ENCODE measurements at regions not wholly inside any gene's neighbourhood (a gene's known extent, or its start where the extent isn't known, plus 50 kb on each side); places are given as distances from the start of the nearest gene placed in this dataset.

- no peak for TF ChIP-seq CTCF (IDR thresholded peaks at IDR 0.05)
- no peak overlapping the region for H3K4me3 ChIP-seq
These were observed 1369.1 kb upstream of the ADGRL4 start for GRCh38 chr1:80375662-80376061.

GRCh38 chr1:80375109-80375508 is 1368.6 kb upstream of the ADGRL4 start:
- TF ChIP-seq CTCF (IDR thresholded peaks at IDR 0.05), result no peak
- Histone ChIP-seq H3K4me1 (no peaks in the 10 kb centered on the region), H3K9me3 (no peaks in the 10 kb centered on the region), H3K27ac (no peak overlapping the region), H3K4me3 (no peak overlapping the region), H3K27me3 (no peaks in the 10 kb centered on the region), H3K36me3 (no peaks in the 10 kb centered on the region)
- DNase-seq (ENCODE audit: low spot score), result no peak

More at GRCh38 chr1:80375662-80376061, 1369.1 kb upstream of the ADGRL4 start:
- Histone ChIP-seq H3K27ac (no peak overlapping the region), H3K4me1 (no peaks in the 10 kb centered on the region), H3K27me3 (no peaks in the 10 kb centered on the region), H3K36me3 (no peaks in the 10 kb centered on the region), H3K9me3 (no peaks in the 10 kb centered on the region)
- no peak for DNase-seq (ENCODE audit: low spot score)

GRCh38 chr1:80369780-80370179 is 1363.2 kb upstream of the ADGRL4 start:
- no peak overlapping the region for H3K27ac ChIP-seq
- no peak overlapping the region for H3K4me3 ChIP-seq
- no peaks in the 10 kb centered on the region for H3K27me3 ChIP-seq
- DNase-seq (ENCODE audit: low spot score), result no peak
- TF ChIP-seq CTCF (IDR thresholded peaks at IDR 0.05), result no peak
- peaks cover 0 to 5% of the 10 kb centered on the region in 2 donors for H3K9me3 ChIP-seq
- H3K36me3 ChIP-seq, result no peaks in the 10 kb centered on the region
- no peaks in the 10 kb centered on the region for H3K4me1 ChIP-seq

GRCh38 chr1:80367058-80367457 is 1360.5 kb upstream of the ADGRL4 start:
- no peaks in the 10 kb centered on the region for H3K27me3 ChIP-seq
- no peak overlapping the region for H3K27ac ChIP-seq
- no peak for TF ChIP-seq CTCF (IDR thresholded peaks at IDR 0.05)
- DNase-seq (ENCODE audit: low spot score), result no peak
- no peak overlapping the region for H3K4me3 ChIP-seq
- H3K9me3 ChIP-seq, result peaks cover 0 to 5% of the 10 kb centered on the region in 2 donors
- H3K4me1 ChIP-seq, result no peaks in the 10 kb centered on the region
- no peaks in the 10 kb centered on the region for H3K36me3 ChIP-seq

GRCh38 chr1:80365359-80366021 is 1359.0 kb upstream of the ADGRL4 start:
- Histone ChIP-seq H3K27ac (no peak overlapping the region), H3K27me3 (no peaks in the 10 kb centered on the region), H3K4me3 (no peak overlapping the region), H3K36me3 (no peaks in the 10 kb centered on the region), H3K9me3 (peaks cover 0 to 5% of the 10 kb centered on the region in 2 donors), H3K4me1 (no peaks in the 10 kb centered on the region)
- no peak for TF ChIP-seq CTCF (IDR thresholded peaks at IDR 0.05)
- DNase-seq (ENCODE audit: low spot score), result no peak

Measured in right atrium auricular region (tissue), 2 donors.